Smooth muscle cell (in vitro differentiated cells): ENCODE measurements at regions not wholly inside any gene's neighbourhood (a gene's known extent, or its start where the extent isn't known, plus 50 kb on each side); places are given as distances from the start of the nearest gene placed in this dataset.

Experiments used
- DNase-seq: peaks from one replicate; lab custom pipeline; 2025; ENCODE audit not compliant: unreplicated experiment; lab: John Stamatoyannopoulos, UW
- H2AFZ ChIP-seq: fragments of 200-600 bp; sonication (generic); 2 replicates; pipeline ENCODE4 v1.6.0; 2016; ENCODE audit warnings: antibody characterized with exemption, low read depth, mild to moderate bottlenecking
- H3F3A ChIP-seq: fragments of 200-600 bp; sonication (generic); 2 replicates; pipeline ENCODE4 v1.6.0; 2017; ENCODE audit warnings: antibody characterized with exemption, low read depth
- H3K27ac ChIP-seq: fragments of 200-600 bp; sonication (generic); 2 replicates; pipeline ENCODE4 v1.5.1; 2016; ENCODE audit warnings: low read depth, mild to moderate bottlenecking
- H3K27me3 ChIP-seq: fragments of 200-600 bp; sonication (generic); 2 replicates; pipeline ENCODE4 v1.6.1; 2016; ENCODE audit warnings: low read depth, mild to moderate bottlenecking
- H3K36me3 ChIP-seq: fragments of 200-600 bp; sonication (generic); 2 replicates; pipeline ENCODE4 v1.5.1; 2016; ENCODE audit warnings: low read depth
- H3K4me1 ChIP-seq: fragments of 200-600 bp; sonication (generic); 2 replicates; pipeline ENCODE4 v1.5.1; 2016; ENCODE audit warnings: low read depth
- H3K4me2 ChIP-seq: fragments of 200-600 bp; sonication (generic); 2 replicates; pipeline ENCODE4 v1.6.0; 2016; ENCODE audit warnings: mild to moderate bottlenecking
- H3K4me3 ChIP-seq: fragments of 200-600 bp; sonication (generic); 2 replicates; pipeline ENCODE4 v1.5.1; 2016; ENCODE audit warnings: mild to moderate bottlenecking
- H3K79me2 ChIP-seq: fragments of 200-600 bp; sonication (generic); 2 replicates; pipeline ENCODE4 v1.6.0; 2016; ENCODE audit warnings: low read depth, mild to moderate bottlenecking
- H3K9ac ChIP-seq: fragments of 200-600 bp; sonication (generic); 2 replicates; pipeline ENCODE4 v1.6.0; 2016; ENCODE audit warnings: low read depth
- H3K9me3 ChIP-seq: fragments of 200-600 bp; sonication (generic); replicated peaks from 2 replicates; pipeline ENCODE4 v1.5.1; 2016; ENCODE audit warnings: low read depth
- H4K20me1 ChIP-seq: fragments of 200-600 bp; sonication (generic); 2 replicates; pipeline ENCODE4 v1.6.0; 2016; ENCODE audit warnings: low read depth
- CTCF ChIP-seq: fragments of 200-600 bp; sonication (generic); IDR thresholded peaks from 2 replicates; pipeline ENCODE4 v1.5.1; 2017; ENCODE audit warnings: borderline replicate concordance, mild to moderate bottlenecking, antibody characterized with exemption; ENCODE audit not compliant: insufficient read depth, poor library complexity, severe bottlenecking
- WGBS: methylation state at CpG from one replicate; pipeline ENCODE4 v1.1.7; 2016; ENCODE audit warnings: low lambda C conversion rate; 5-methylcytosine and 5-hydroxymethylcytosine counted together

DNA sequence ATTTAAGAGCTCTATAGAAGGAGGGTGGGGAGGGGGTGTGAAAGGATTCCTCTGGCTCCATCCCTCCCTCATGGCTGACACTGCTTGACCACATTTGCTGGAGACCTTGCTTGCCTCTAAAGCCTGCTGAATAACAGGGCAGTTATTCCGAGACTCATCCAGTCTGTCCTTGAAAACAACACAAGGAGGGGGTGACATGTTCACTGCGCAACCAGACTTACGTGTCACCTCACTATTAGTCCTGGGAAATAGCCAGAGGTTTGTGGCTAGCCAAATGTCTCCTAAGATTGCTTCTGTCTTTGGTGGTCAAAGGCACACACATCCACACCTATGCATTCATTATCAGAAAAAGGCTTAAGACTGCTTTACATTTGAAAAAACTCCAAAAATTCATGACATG, 256.2 kb upstream of the SKOR2 start:
- TF ChIP-seq CTCF: no peak
- 95% methylated on average over 3 of the region's 3 CpGs for WGBS
- H3K27ac ChIP-seq: no peak overlapping the region

GRCh38 chr18:47506897-47507296, 255.4 kb upstream of the SKOR2 start:
- H3F3A ChIP-seq: no peaks in the 10 kb centered on the region
- H3K9me3 ChIP-seq: no peaks in the 10 kb centered on the region
- no peak for TF ChIP-seq CTCF
- H3K36me3 ChIP-seq: no peaks in the 10 kb centered on the region
- WGBS: 66% methylated on average over 7 of the region's 7 CpGs
- no peak overlapping the region for H3K4me2 ChIP-seq
- H4K20me1 ChIP-seq: no peaks in the 10 kb centered on the region
- H3K79me2 ChIP-seq: no peaks in the 10 kb centered on the region
- no peak overlapping the region for H3K9ac ChIP-seq
- DNase-seq: no peak
- H3K4me1 ChIP-seq: no peaks in the 10 kb centered on the region
- no peaks in the 10 kb centered on the region for H3K27me3 ChIP-seq
- H2AFZ ChIP-seq: no peak overlapping the region
- no peak overlapping the region for H3K27ac ChIP-seq
- H3K4me3 ChIP-seq: no peak overlapping the region

More for the DNA sequence above, 256.2 kb upstream of the SKOR2 start:
- no peaks in the 10 kb centered on the region for H3K79me2 ChIP-seq
- H2AFZ ChIP-seq: no peak overlapping the region
- H3K4me3 ChIP-seq: no peak overlapping the region
- no peak overlapping the region for H3K4me2 ChIP-seq
- H3K27me3 ChIP-seq: no peaks in the 10 kb centered on the region
- H3K4me1 ChIP-seq: no peaks in the 10 kb centered on the region
- no peak for DNase-seq
- no peak overlapping the region for H3K9ac ChIP-seq
- no peaks in the 10 kb centered on the region for H3K9me3 ChIP-seq
- H3K36me3 ChIP-seq: no peaks in the 10 kb centered on the region
- no peaks in the 10 kb centered on the region for H4K20me1 ChIP-seq
- H3F3A ChIP-seq: no peaks in the 10 kb centered on the region

DNA sequence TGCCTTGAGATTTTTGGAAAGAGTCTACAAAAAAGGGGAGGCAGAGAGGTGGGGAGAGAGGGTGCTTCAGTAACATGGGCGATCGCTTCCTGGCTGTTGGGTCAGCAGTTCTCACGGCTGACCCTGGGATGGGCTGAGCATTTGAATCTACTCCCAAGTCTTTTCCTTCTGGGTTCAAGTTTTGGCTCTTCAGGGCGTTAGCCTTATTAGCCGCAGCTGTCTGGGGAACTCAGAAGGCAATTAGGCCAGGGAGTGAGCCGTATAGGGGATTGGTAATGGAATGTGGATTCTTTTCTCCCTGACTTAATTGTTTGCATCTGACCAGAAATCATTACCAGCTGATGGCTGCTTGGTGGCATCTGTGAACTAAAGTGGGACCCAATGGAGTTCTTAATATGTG, 250.5 kb upstream of the SKOR2 start:
- TF ChIP-seq CTCF: no peak
- Histone ChIP-seq H3K9me3 (no peaks in the 10 kb centered on the region), H3K4me1 (no peaks in the 10 kb centered on the region), H3K4me3 (no peak overlapping the region), H4K20me1 (no peaks in the 10 kb centered on the region), H3K36me3 (no peaks in the 10 kb centered on the region), H3K27me3 (no peaks in the 10 kb centered on the region), H3K27ac (no peak overlapping the region), H3K4me2 (no peak overlapping the region), H2AFZ (no peak overlapping the region), H3F3A (no peaks in the 10 kb centered on the region), H3K9ac (no peak overlapping the region), H3K79me2 (no peaks in the 10 kb centered on the region)
- DNase-seq: no peak
- WGBS: 80% methylated on average over 6 of the region's 6 CpGs

GRCh38 chr18:47500930-47501329, 249.5 kb upstream of the SKOR2 start:
- no peak overlapping the region for H2AFZ ChIP-seq
- no peaks in the 10 kb centered on the region for H3F3A ChIP-seq
- DNase-seq: no peak
- no peaks in the 10 kb centered on the region for H3K79me2 ChIP-seq
- no peak overlapping the region for H3K27ac ChIP-seq
- H3K9ac ChIP-seq: no peak overlapping the region
- no peaks in the 10 kb centered on the region for H3K27me3 ChIP-seq
- TF ChIP-seq CTCF: no peak
- H3K4me1 ChIP-seq: no peaks in the 10 kb centered on the region
- no peak overlapping the region for H3K4me2 ChIP-seq
- H3K4me3 ChIP-seq: no peak overlapping the region
- H4K20me1 ChIP-seq: no peaks in the 10 kb centered on the region
- no peaks in the 10 kb centered on the region for H3K9me3 ChIP-seq
- no peaks in the 10 kb centered on the region for H3K36me3 ChIP-seq
- WGBS: 65% methylated on average over 2 of the region's 2 CpGs
